ENCODE measurements at regions not wholly inside any gene's neighbourhood (a gene's known extent, or its start where the extent isn't known, plus 50 kb on each side); places are given as distances from the start of the nearest gene placed in this dataset.

GRCh38 chr10:81146436-81146835 lies 608.7 kb downstream of the SH2D4B start:
- TF ChIP-seq POLR2AphosphoS5 (IDR thresholded peaks at IDR 0.05) (no peak), POLR2A (IDR thresholded peaks at IDR 0.05) (no peak), CTCF (IDR thresholded peaks at IDR 0.05) (no peak), EP300 (IDR thresholded peaks at IDR 0.05) (no peak)
